ENCODE measurements at regions not wholly inside any gene's neighbourhood (a gene's known extent, or its start where the extent isn't known, plus 50 kb on each side); places are given as distances from the start of the nearest gene placed in this dataset.

DNA sequence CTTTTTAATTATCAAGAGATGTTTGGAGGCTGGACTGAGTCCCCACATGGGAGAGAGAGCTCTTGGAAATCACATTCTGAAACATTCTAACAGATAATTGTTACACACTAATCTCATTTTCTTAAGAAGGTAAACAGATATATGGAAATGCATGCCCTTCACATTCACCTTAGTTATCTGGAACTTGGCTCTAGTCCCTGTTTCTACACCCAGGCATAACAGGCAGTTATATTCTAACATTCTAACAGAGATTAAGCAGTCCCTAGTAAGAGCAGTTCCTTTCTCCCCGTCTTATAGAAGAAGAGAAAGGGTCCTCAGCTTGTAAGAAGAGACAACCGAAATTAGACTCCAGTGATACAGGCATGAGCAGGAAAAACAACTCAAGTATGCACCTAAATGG is 385.4 kb downstream of the SOX11 start:
- H3K27me3 ChIP-seq (ENCODE audit: control insufficient read depth, extremely low read depth, insufficient read depth, low read length): no peaks in the 10 kb centered on the region
- FAIRE-seq (no peak), DNase-seq (ENCODE audit: low read depth, low spot score) (no peak)
- no peak overlapping the region for H3K4me3 ChIP-seq (ENCODE audit: control insufficient read depth in 2 of 3, extremely low read depth in 1 of 3, insufficient read depth in 2 of 3, low read depth in 1 of 3, low read length in 3 of 3)
- no peaks in the 10 kb centered on the region for H3K4me1 ChIP-seq (ENCODE audit: control insufficient read depth, extremely low read depth, insufficient read depth, low read length)
- dilution Hi-C loops (cut with MboI; ENCODE audit: extremely low pct_ligation_motif_present, low sequenced_read_pairs): no loop called here
- TF ChIP-seq EZH2 (IDR thresholded peaks at IDR 0.05; ENCODE audit: low read length): no peak
- TF ChIP-seq, protein P1, sequence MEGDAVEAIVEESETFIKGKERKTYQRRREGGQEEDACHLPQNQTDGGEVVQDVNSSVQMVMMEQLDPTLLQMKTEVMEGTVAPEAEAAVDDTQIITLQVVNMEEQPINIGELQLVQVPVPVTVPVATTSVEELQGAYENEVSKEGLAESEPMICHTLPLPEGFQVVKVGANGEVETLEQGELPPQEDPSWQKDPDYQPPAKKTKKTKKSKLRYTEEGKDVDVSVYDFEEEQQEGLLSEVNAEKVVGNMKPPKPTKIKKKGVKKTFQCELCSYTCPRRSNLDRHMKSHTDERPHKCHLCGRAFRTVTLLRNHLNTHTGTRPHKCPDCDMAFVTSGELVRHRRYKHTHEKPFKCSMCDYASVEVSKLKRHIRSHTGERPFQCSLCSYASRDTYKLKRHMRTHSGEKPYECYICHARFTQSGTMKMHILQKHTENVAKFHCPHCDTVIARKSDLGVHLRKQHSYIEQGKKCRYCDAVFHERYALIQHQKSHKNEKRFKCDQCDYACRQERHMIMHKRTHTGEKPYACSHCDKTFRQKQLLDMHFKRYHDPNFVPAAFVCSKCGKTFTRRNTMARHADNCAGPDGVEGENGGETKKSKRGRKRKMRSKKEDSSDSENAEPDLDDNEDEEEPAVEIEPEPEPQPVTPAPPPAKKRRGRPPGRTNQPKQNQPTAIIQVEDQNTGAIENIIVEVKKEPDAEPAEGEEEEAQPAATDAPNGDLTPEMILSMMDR (optimal IDR thresholded peaks at IDR 0.05 in 1 of 3, IDR thresholded peaks at IDR 0.05 in 1 of 3, conservative IDR thresholded peaks at IDR 0.05 in 1 of 3; ENCODE audit: extremely low read depth in 1 of 3, insufficient read depth in 2 of 3, low read length in 3 of 3): no peak
- no peak overlapping the region for H2AFZ ChIP-seq (ENCODE audit: control insufficient read depth, low read length)
- H3K4me2 ChIP-seq (ENCODE audit: control insufficient read depth, extremely low read depth, insufficient read depth, low read depth, low read length): no peak overlapping the region
- no peak overlapping the region for H3K27ac ChIP-seq (ENCODE audit: control insufficient read depth, insufficient read depth, low read length)
- H3K36me3 ChIP-seq (ENCODE audit: control insufficient read depth in 2 of 2, extremely low read depth in 1 of 2, insufficient read depth in 2 of 2, low read length in 2 of 2): no peaks in the 10 kb centered on the region
- H3K9ac ChIP-seq (ENCODE audit: control insufficient read depth, extremely low read depth, insufficient read depth, low read length): no peak overlapping the region
- peaks cover 3% of the 10 kb centered on the region for H3K9me3 ChIP-seq (ENCODE audit: control insufficient read depth, low read depth, low read length)
- H3K9me1 ChIP-seq (ENCODE audit: control insufficient read depth, extremely low read depth, insufficient read depth, low read length): no peaks in the 10 kb centered on the region
- H4K20me1 ChIP-seq (ENCODE audit: control insufficient read depth, extremely low read depth, insufficient read depth, low read length): no peaks in the 10 kb centered on the region
- H3K79me2 ChIP-seq (ENCODE audit: control insufficient read depth, insufficient read depth, low read length): no peaks in the 10 kb centered on the region

DNA sequence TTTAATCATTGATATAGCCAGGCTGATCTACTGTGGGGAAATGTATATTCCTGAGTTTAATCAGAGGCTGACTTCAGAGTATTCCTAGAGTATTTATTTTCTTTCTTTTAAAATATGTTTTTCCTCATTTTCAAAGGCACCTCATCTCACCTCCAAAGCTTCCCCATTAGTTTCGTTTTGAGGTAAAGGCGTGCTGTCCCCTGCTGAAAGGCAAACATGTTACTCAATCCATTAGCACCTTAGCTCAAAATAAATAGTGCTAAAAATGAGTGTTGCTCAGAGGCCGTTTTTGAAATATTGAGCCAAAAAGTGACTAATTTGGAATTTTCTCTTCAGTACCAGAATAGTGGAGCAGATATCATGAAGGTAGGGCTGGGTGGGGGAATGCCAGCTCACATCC is 386.2 kb downstream of the SOX11 start:
- Histone ChIP-seq H3K79me2 (ENCODE audit: control insufficient read depth, insufficient read depth, low read length) (no peaks in the 10 kb centered on the region), H4K20me1 (ENCODE audit: control insufficient read depth, extremely low read depth, insufficient read depth, low read length) (no peaks in the 10 kb centered on the region), H3K4me1 (ENCODE audit: control insufficient read depth, extremely low read depth, insufficient read depth, low read length) (no peaks in the 10 kb centered on the region), H3K9me1 (ENCODE audit: control insufficient read depth, extremely low read depth, insufficient read depth, low read length) (no peaks in the 10 kb centered on the region), H2AFZ (ENCODE audit: control insufficient read depth, low read length) (no peak overlapping the region), H3K4me3 (ENCODE audit: control insufficient read depth in 2 of 3, extremely low read depth in 1 of 3, insufficient read depth in 2 of 3, low read depth in 1 of 3, low read length in 3 of 3) (no peak overlapping the region), H3K27me3 (ENCODE audit: control insufficient read depth, extremely low read depth, insufficient read depth, low read length) (no peaks in the 10 kb centered on the region), H3K9me3 (ENCODE audit: control insufficient read depth, low read depth, low read length) (peaks cover 3% of the 10 kb centered on the region), H3K36me3 (ENCODE audit: control insufficient read depth in 2 of 2, extremely low read depth in 1 of 2, insufficient read depth in 2 of 2, low read length in 2 of 2) (no peaks in the 10 kb centered on the region), H3K4me2 (ENCODE audit: control insufficient read depth, extremely low read depth, insufficient read depth, low read depth, low read length) (no peak overlapping the region), H3K27ac (ENCODE audit: control insufficient read depth, insufficient read depth, low read length) (no peak overlapping the region), H3K9ac (ENCODE audit: control insufficient read depth, extremely low read depth, insufficient read depth, low read length) (no peak overlapping the region)
- FAIRE-seq (no peak), DNase-seq (ENCODE audit: low read depth, low spot score) (no peak)
- dilution Hi-C loops (cut with MboI; ENCODE audit: extremely low pct_ligation_motif_present, low sequenced_read_pairs): no loop called here
- TF ChIP-seq EZH2 (IDR thresholded peaks at IDR 0.05; ENCODE audit: low read length): no peak
- TF ChIP-seq, protein P1 (optimal IDR thresholded peaks at IDR 0.05 in 1 of 3, IDR thresholded peaks at IDR 0.05 in 1 of 3, conservative IDR thresholded peaks at IDR 0.05 in 1 of 3; ENCODE audit: extremely low read depth in 1 of 3, insufficient read depth in 2 of 3, low read length in 3 of 3): no peak
